SK-N-SH (cell line): ENCODE measurements at regions not wholly inside any gene's neighbourhood (a gene's known extent, or its start where the extent isn't known, plus 50 kb on each side); places are given as distances from the start of the nearest gene placed in this dataset.

Experiments
- MAX ChIP-seq: IDR thresholded peaks from 2 replicates; pipeline ENCODE4 v1.4.0; 2012; ENCODE audit warnings: low read depth
- POLR2AphosphoS5 ChIP-seq: IDR thresholded peaks from 2 replicates; pipeline ENCODE4 v1.6.1; 2012; ENCODE audit warnings: low read depth, low read length
- SIN3A ChIP-seq: IDR thresholded peaks from 2 replicates; pipeline ENCODE4 v1.6.1; 2012; ENCODE audit warnings: low read depth, mild to moderate bottlenecking, low read length, moderate library complexity, borderline replicate concordance
- TAF1 ChIP-seq: IDR thresholded peaks from 2 replicates; pipeline ENCODE4 v1.6.1; 2012; ENCODE audit warnings: low read depth, mild to moderate bottlenecking, low read length, moderate library complexity, borderline replicate concordance
- TF ChIP-seq, protein P1 (sequence below): fragments of 200-600 bp; sonication (generic); IDR thresholded peaks from 2 replicates; pipeline ENCODE4 v1.6.1; 2017; ENCODE audit warnings: antibody characterized with exemption, mild to moderate bottlenecking, moderate library complexity

GRCh38 chr5:112106878-112107277 lies 312.2 kb downstream of the EPB41L4A start:
- TF ChIP-seq, protein P1, sequence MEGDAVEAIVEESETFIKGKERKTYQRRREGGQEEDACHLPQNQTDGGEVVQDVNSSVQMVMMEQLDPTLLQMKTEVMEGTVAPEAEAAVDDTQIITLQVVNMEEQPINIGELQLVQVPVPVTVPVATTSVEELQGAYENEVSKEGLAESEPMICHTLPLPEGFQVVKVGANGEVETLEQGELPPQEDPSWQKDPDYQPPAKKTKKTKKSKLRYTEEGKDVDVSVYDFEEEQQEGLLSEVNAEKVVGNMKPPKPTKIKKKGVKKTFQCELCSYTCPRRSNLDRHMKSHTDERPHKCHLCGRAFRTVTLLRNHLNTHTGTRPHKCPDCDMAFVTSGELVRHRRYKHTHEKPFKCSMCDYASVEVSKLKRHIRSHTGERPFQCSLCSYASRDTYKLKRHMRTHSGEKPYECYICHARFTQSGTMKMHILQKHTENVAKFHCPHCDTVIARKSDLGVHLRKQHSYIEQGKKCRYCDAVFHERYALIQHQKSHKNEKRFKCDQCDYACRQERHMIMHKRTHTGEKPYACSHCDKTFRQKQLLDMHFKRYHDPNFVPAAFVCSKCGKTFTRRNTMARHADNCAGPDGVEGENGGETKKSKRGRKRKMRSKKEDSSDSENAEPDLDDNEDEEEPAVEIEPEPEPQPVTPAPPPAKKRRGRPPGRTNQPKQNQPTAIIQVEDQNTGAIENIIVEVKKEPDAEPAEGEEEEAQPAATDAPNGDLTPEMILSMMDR = no peak
- TF ChIP-seq MAX = no peak
- TF ChIP-seq SIN3A = no peak
- TF ChIP-seq POLR2AphosphoS5 = no peak
- no peak for TF ChIP-seq TAF1
